AG04449 (cell line): ENCODE measurements at regions not wholly inside any gene's neighbourhood (a gene's known extent, or its start where the extent isn't known, plus 50 kb on each side); places are given as distances from the start of the nearest gene placed in this dataset.

Experiments used
- CTCF ChIA-PET: fragments of 350-600 bp; formaldehyde crosslinking; extraction: SDS; loops from one replicate; lab custom pipeline; 2021; ENCODE audit warnings: antibody characterized with exemption; lab: Yijun Ruan, JAX
- POLR2A ChIA-PET: fragments of 400-600, 350-600 bp; formaldehyde crosslinking; extraction: SDS; loops from one replicate; lab custom pipeline; 2020; ENCODE audit warnings: antibody characterized with exemption, inconsistent platforms; lab: Yijun Ruan, JAX
- DNase-seq: peaks from one replicate; pipeline ENCODE4 v3.0.0-alpha.2; 2010; ENCODE audit warnings: low read depth, low spot score
- H3K4me3 ChIP-seq: 2 replicates; pipeline ENCODE4 v1.5.1; 2011; ENCODE audit warnings: low read depth, mild to moderate bottlenecking, control low read depth, low read length
- TF ChIP-seq, protein P1 (sequence below): IDR thresholded peaks from one replicate; pipeline ENCODE4 v1.5.1; 2011; ENCODE audit warnings: mild to moderate bottlenecking, moderate library complexity, low read length, control low read depth, inconsistent platforms; ENCODE audit not compliant: insufficient read depth; ENCODE audit errors: missing control alignments

- no peak overlapping the region for H3K4me3 ChIP-seq
- no peak for DNase-seq
- POLR2A ChIA-PET, result no interaction called here
- CTCF ChIA-PET, result no interaction called here
- TF ChIP-seq, protein P1, sequence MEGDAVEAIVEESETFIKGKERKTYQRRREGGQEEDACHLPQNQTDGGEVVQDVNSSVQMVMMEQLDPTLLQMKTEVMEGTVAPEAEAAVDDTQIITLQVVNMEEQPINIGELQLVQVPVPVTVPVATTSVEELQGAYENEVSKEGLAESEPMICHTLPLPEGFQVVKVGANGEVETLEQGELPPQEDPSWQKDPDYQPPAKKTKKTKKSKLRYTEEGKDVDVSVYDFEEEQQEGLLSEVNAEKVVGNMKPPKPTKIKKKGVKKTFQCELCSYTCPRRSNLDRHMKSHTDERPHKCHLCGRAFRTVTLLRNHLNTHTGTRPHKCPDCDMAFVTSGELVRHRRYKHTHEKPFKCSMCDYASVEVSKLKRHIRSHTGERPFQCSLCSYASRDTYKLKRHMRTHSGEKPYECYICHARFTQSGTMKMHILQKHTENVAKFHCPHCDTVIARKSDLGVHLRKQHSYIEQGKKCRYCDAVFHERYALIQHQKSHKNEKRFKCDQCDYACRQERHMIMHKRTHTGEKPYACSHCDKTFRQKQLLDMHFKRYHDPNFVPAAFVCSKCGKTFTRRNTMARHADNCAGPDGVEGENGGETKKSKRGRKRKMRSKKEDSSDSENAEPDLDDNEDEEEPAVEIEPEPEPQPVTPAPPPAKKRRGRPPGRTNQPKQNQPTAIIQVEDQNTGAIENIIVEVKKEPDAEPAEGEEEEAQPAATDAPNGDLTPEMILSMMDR, result no peak
These were observed 56.0 kb upstream of the ASTN2 start for GRCh38 chr9:117470902-117471301.

DNA sequence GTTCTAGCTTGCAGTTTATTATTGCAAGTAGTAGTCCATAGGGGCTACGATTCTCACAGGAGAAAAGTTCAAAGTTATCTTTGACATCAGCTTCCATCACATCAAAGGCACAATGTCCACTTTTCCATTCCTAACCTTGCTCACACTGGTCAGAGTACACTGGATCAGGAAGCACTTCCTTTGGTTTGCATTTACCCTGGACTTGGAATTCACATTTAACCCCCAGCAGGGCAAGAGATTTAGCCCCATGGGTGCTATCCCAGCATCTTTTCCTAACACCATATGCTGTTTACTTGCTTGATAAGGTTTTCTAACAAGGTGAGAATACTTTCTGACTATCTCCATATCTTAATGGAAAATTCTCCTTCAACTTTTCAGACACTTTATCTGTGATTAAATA lies 55.6 kb upstream of the ASTN2 start:
- POLR2A ChIA-PET, result no interaction called here
- no peak overlapping the region for H3K4me3 ChIP-seq
- CTCF ChIA-PET, result no interaction called here
- DNase-seq, result no peak
- TF ChIP-seq, protein P1, result no peak

- H3K4me3 ChIP-seq, result no peak overlapping the region
- no peak for DNase-seq
- ChIA-PET CTCF (no interaction called here), POLR2A (no interaction called here)
- TF ChIP-seq, protein P1, result no peak
These were observed 51.3 kb upstream of the ASTN2 start for GRCh38 chr9:117466111-117466510.

- H3K4me3 ChIP-seq, result no peak overlapping the region
- TF ChIP-seq, protein P1, result no peak
- CTCF ChIA-PET, result no interaction called here
- no peak for DNase-seq
- POLR2A ChIA-PET, result no interaction called here
These were observed 50.8 kb upstream of the ASTN2 start for GRCh38 chr9:117465706-117466105.

- ChIA-PET POLR2A (no interaction called here), CTCF (no interaction called here)
- DNase-seq, result no peak
- H3K4me3 ChIP-seq, result no peak overlapping the region
- TF ChIP-seq, protein P1, result no peak
These were observed 50.2 kb upstream of the ASTN2 start for GRCh38 chr9:117464941-117465616.
